Activated CD8-positive, alpha-beta memory T cell treated with anti-CD3 and anti-CD28 coated beads, Interleukin-2, amount 10 ng/mL, durations not matched to agents 7 days and 5 days (primary cell): ENCODE measurements at regions not wholly inside any gene's neighbourhood (a gene's known extent, or its start where the extent isn't known, plus 50 kb on each side); places are given as distances from the start of the nearest gene placed in this dataset.

ENCODE experiments used
- ATAC-seq: fragments of 150-1000 bp; cut with Tn5 transposase; one replicate; pipeline ENCODE4 v1.10.0; 2021; ENCODE audit warnings: moderate library complexity
- CTCF ChIA-PET: fragments of 350-600 bp; sonication (Branson Sonifier 250); formaldehyde crosslinking; loops from one replicate; lab custom pipeline; 2021; ENCODE audit warnings: antibody characterized with exemption; lab: Charles Lee
- DNase-seq: peaks from one replicate; pipeline ENCODE4 v3.0.0-alpha.2; 2020
- H3K27ac Mint-ChIP-seq: one replicate; pipeline ENCODE4 v1.8.0; 2021; ENCODE audit warnings: mild to moderate bottlenecking, mixed read lengths
- H3K27me3 Mint-ChIP-seq: one replicate; pipeline ENCODE4 v1.8.0; 2021; ENCODE audit warnings: mixed read lengths
- H3K36me3 Mint-ChIP-seq: one replicate; pipeline ENCODE4 v1.8.0; 2021; ENCODE audit warnings: mild to moderate bottlenecking, mixed read lengths
- H3K4me1 Mint-ChIP-seq: one replicate; pipeline ENCODE4 v1.8.0; 2021; ENCODE audit warnings: mixed read lengths
- H3K4me3 Mint-ChIP-seq: one replicate; pipeline ENCODE4 v1.8.0; 2021; ENCODE audit warnings: mild to moderate bottlenecking, moderate library complexity, mixed read lengths
- H3K9me3 Mint-ChIP-seq: one replicate; pipeline ENCODE4 v1.8.0; 2022; ENCODE audit warnings: low read depth, mixed read lengths

DNA sequence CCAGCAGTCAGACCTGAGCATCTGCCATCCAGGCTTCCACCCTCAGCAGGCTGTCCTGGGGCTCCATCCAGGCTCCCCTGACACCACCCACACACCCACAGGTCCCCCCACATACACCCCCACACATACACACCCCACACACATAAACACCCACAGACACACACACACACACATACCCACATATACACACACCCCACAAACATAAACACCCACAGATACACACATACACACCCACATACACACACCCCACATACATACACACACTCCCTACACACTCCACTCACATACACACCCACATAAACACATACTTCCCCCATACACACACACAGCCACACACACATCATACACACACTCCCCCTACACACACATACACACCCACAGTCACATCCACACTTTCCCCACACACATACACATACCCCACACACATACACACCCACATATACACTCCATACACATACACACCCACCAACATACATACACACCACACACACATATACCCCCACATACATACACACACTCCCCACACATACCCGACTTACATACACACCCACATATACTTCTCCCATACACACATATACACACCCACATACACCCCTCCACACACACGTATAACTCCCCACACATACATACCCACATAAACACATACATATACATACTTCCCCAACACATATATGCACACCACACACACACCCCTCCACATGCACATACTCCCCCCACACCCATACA, 183.3 kb upstream of the ETAA1 start:
- DNase-seq (no peak), ATAC-seq (no peak)
- H3K4me1 Mint-ChIP-seq: no peaks in the 10 kb centered on the region
- no peak overlapping the region for H3K27ac Mint-ChIP-seq
- no peaks in the 10 kb centered on the region for H3K27me3 Mint-ChIP-seq
- CTCF ChIA-PET: no interaction called here
- H3K4me3 Mint-ChIP-seq: no peak overlapping the region
- no peaks in the 10 kb centered on the region for H3K36me3 Mint-ChIP-seq
- no peaks in the 10 kb centered on the region for H3K9me3 Mint-ChIP-seq

GRCh38 chr2:67214585-67215185, 182.4 kb upstream of the ETAA1 start:
- Mint-ChIP-seq H3K4me3 (no peak overlapping the region), H3K27me3 (no peaks in the 10 kb centered on the region), H3K9me3 (peaks cover 2% of the 10 kb centered on the region), H3K27ac (no peak overlapping the region), H3K4me1 (no peaks in the 10 kb centered on the region), H3K36me3 (no peaks in the 10 kb centered on the region)
- no peak for ATAC-seq
- no peak for DNase-seq
- CTCF ChIA-PET: no interaction called here

DNA sequence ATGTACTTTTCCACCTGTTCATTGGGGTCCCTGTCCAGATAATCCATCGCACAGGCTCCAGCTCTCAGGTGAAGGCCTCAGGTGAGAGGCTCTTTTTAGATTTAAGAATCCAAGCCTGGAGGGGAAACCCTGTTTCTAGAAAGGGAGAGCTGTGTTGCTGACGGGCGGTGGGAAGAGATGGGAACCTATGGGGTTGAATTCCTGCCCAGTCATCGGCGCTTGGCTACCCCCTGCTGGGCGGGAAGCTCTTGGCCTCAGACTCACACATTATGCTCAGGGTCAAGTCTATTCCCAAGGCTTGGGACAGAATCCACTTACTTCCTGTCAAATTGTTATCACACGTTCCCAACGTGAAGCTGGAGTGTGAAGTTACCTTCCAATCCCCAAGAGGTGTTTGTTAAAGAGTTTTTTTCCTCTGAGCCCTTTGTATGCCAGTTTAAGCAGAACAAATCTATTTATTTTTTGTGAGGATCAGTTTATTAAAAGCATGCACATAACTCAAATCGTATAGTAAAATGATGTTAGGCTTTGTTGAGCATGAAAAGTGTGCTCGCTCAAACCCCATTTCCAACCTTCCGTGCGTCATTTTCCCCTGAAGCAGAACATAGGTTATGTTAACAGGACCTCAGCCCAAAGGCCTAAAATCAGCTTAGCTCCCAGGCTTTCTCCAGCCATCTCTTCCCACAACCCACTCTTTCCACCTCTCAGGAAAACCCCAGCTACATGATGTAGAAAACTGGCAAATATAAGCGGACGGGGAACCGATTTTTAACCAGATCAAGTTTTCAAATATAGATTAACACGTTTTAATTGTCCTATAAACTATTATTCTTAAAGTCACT, 181.7 kb upstream of the ETAA1 start:
- no peaks in the 10 kb centered on the region for H3K4me1 Mint-ChIP-seq

GRCh38 chr2:67216103-67216502, 181.0 kb upstream of the ETAA1 start:
- CTCF ChIA-PET: no interaction called here
- H3K27me3 Mint-ChIP-seq: no peaks in the 10 kb centered on the region
- peaks cover 2% of the 10 kb centered on the region for H3K9me3 Mint-ChIP-seq
- DNase-seq (no peak), ATAC-seq (no peak)
- H3K4me3 Mint-ChIP-seq: no peak overlapping the region
- no peak overlapping the region for H3K27ac Mint-ChIP-seq
- H3K36me3 Mint-ChIP-seq: no peaks in the 10 kb centered on the region
- no peaks in the 10 kb centered on the region for H3K4me1 Mint-ChIP-seq

More for the DNA sequence above, 181.7 kb upstream of the ETAA1 start:
- no peaks in the 10 kb centered on the region for H3K27me3 Mint-ChIP-seq
- H3K9me3 Mint-ChIP-seq: peaks cover 2% of the 10 kb centered on the region
- CTCF ChIA-PET: no interaction called here
- DNase-seq (no peak), ATAC-seq (no peak)
- H3K36me3 Mint-ChIP-seq: no peaks in the 10 kb centered on the region
- H3K4me3 Mint-ChIP-seq: no peak overlapping the region
- no peak overlapping the region for H3K27ac Mint-ChIP-seq

GRCh38 chr2:67216881-67217280, 180.3 kb upstream of the ETAA1 start:
- no peaks in the 10 kb centered on the region for H3K27me3 Mint-ChIP-seq
- H3K9me3 Mint-ChIP-seq: peaks cover 2% of the 10 kb centered on the region
- H3K36me3 Mint-ChIP-seq: no peaks in the 10 kb centered on the region
- CTCF ChIA-PET: no interaction called here
- H3K27ac Mint-ChIP-seq: no peak overlapping the region
- DNase-seq (no peak), ATAC-seq (no peak)
- no peaks in the 10 kb centered on the region for H3K4me1 Mint-ChIP-seq
- no peak overlapping the region for H3K4me3 Mint-ChIP-seq

DNA sequence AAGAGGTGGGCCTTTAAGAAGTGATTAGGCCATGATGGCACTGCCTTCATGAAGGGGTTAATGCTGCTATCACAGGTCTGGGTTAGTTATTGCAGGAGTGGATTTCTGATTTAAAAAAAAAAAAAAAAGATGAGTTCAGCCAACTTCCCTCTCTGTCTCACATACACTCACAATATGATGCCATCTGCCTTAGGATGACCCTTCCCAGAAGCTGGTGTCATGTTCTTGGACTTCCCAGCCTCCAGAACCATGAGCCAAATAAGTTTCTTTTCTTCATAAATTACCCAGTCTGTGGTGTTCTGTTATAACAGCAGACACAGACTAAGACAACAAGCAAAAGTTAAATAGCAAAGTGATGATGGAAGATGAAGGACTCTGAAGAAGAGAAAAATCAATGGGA, 179.7 kb upstream of the ETAA1 start:
- H3K4me1 Mint-ChIP-seq: no peaks in the 10 kb centered on the region
- H3K36me3 Mint-ChIP-seq: no peaks in the 10 kb centered on the region
- no peak for ATAC-seq
- H3K27me3 Mint-ChIP-seq: no peaks in the 10 kb centered on the region
- H3K4me3 Mint-ChIP-seq: no peak overlapping the region
- no peak overlapping the region for H3K27ac Mint-ChIP-seq
- DNase-seq: no peak
- H3K9me3 Mint-ChIP-seq: peaks cover 2% of the 10 kb centered on the region
- CTCF ChIA-PET: no interaction called here

DNA sequence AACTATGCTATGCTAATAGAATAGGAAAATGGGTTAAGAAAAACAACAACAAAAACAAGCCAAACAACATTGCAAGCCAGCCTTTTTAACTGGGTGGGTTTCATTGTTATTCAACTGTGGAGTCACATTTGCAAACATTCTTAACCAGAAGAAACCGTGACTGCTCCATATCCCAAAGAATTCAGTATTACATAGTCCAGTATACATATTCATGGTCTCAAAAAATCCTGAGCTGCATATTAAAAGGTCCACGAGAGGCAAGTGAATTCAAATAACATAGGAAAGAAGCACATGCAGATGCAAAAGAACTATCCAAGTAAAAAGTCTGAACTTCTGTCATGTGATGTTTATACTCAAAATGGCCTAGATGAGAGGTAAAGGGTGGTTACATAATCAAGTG, 179.1 kb upstream of the ETAA1 start:
- no peak for DNase-seq

GRCh38 chr2:67219651-67220050, 177.5 kb upstream of the ETAA1 start:
- ATAC-seq (no peak), DNase-seq (no peak)
- H3K27ac Mint-ChIP-seq: no peak overlapping the region
- H3K4me3 Mint-ChIP-seq: no peak overlapping the region
- peaks cover 2% of the 10 kb centered on the region for H3K9me3 Mint-ChIP-seq
- no peaks in the 10 kb centered on the region for H3K4me1 Mint-ChIP-seq
- no peaks in the 10 kb centered on the region for H3K36me3 Mint-ChIP-seq
- no peaks in the 10 kb centered on the region for H3K27me3 Mint-ChIP-seq
- CTCF ChIA-PET: no interaction called here

More for the DNA sequence above, 179.1 kb upstream of the ETAA1 start:
- peaks cover 2% of the 10 kb centered on the region for H3K9me3 Mint-ChIP-seq
- H3K36me3 Mint-ChIP-seq: no peaks in the 10 kb centered on the region
- H3K27me3 Mint-ChIP-seq: no peaks in the 10 kb centered on the region
- H3K4me1 Mint-ChIP-seq: no peaks in the 10 kb centered on the region
- ATAC-seq: no peak
- CTCF ChIA-PET: no interaction called here
- H3K4me3 Mint-ChIP-seq: no peak overlapping the region
- no peak overlapping the region for H3K27ac Mint-ChIP-seq

DNA sequence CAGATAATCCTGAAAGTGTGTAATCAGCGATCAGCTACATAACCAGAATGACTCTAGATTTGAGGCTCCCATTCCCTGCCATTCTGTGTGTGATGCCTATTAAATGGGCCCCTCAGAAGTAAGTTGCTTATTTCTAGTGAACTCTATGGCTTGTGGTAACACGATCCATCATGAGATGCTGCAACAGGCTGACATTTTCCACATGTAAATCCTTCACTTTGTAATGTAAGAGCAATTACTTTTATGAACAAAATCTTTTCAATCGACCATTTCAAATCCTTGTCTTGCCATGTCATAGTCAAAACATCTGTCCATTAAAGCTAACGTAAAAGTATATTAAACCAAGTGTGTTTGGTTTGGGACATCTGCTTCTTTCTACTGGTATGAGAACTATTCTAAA, 175.9 kb upstream of the ETAA1 start:
- no peak overlapping the region for H3K4me3 Mint-ChIP-seq
- peaks cover 2% of the 10 kb centered on the region for H3K9me3 Mint-ChIP-seq
- H3K27me3 Mint-ChIP-seq: no peaks in the 10 kb centered on the region
- no peaks in the 10 kb centered on the region for H3K36me3 Mint-ChIP-seq
- no peaks in the 10 kb centered on the region for H3K4me1 Mint-ChIP-seq
- CTCF ChIA-PET: no interaction called here
- H3K27ac Mint-ChIP-seq: no peak overlapping the region
- ATAC-seq: no peak
- no peak for DNase-seq

- no peaks in the 10 kb centered on the region for H3K27me3 Mint-ChIP-seq
- H3K4me1 Mint-ChIP-seq: no peaks in the 10 kb centered on the region
- CTCF ChIA-PET: no interaction called here
- H3K27ac Mint-ChIP-seq: no peak overlapping the region
- no peak for DNase-seq
- no peak for ATAC-seq
- H3K4me3 Mint-ChIP-seq: no peak overlapping the region
- no peaks in the 10 kb centered on the region for H3K36me3 Mint-ChIP-seq
- H3K9me3 Mint-ChIP-seq: no peaks in the 10 kb centered on the region
Measured at GRCh38 chr2:67225287-67225973, 171.7 kb upstream of the ETAA1 start.

- Mint-ChIP-seq H3K9me3 (no peaks in the 10 kb centered on the region), H3K4me1 (no peaks in the 10 kb centered on the region), H3K27ac (no peak overlapping the region), H3K36me3 (no peaks in the 10 kb centered on the region), H3K4me3 (no peak overlapping the region), H3K27me3 (no peaks in the 10 kb centered on the region)
- CTCF ChIA-PET: no interaction called here
- DNase-seq (no peak), ATAC-seq (no peak)
Measured at GRCh38 chr2:67229706-67230105, 167.4 kb upstream of the ETAA1 start.

GRCh38 chr2:67232936-67233335, 164.2 kb upstream of the ETAA1 start:
- ATAC-seq (no peak), DNase-seq (no peak)
- Mint-ChIP-seq H3K27me3 (no peaks in the 10 kb centered on the region), H3K9me3 (no peaks in the 10 kb centered on the region), H3K27ac (no peak overlapping the region), H3K36me3 (no peaks in the 10 kb centered on the region), H3K4me1 (no peaks in the 10 kb centered on the region), H3K4me3 (no peak overlapping the region)
- CTCF ChIA-PET: no interaction called here

DNA sequence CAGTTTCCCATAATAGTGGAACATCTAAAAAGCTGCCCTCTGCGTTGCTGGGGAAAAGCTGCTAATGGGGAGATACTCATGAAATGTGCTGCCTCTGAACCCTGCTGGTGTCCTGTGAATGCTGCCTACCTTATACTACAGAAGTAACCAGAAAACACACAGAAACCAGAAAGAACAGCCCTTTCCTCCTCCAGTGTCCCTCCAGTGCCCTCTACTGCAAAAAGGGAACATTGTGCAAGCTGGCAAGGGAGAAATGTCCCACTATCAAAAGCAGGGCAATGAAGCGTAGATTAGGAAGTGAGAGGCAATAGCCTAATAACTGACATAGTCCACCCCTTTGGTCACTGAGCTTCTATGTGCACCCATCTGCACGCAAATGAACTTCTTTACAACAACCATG, 162.7 kb upstream of the ETAA1 start:
- Mint-ChIP-seq H3K4me3 (no peak overlapping the region), H3K36me3 (no peaks in the 10 kb centered on the region), H3K4me1 (no peaks in the 10 kb centered on the region), H3K27ac (no peak overlapping the region), H3K9me3 (no peaks in the 10 kb centered on the region), H3K27me3 (no peaks in the 10 kb centered on the region)
- ATAC-seq (no peak), DNase-seq (no peak)
- CTCF ChIA-PET: no interaction called here
